ENCODE measurements at regions not wholly inside any gene's neighbourhood (a gene's known extent, or its start where the extent isn't known, plus 50 kb on each side); places are given as distances from the start of the nearest gene placed in this dataset.
"Not testable (repeated sequence)": the region's sequence is repeated elsewhere in the genome, so short reads cannot be mapped to it uniquely, and the experiment has no call there.

GRCh38 chr15:95636107-95636506 is 694.4 kb upstream of the NR2F2 start (continued):
- TF ChIP-seq, protein P1, sequence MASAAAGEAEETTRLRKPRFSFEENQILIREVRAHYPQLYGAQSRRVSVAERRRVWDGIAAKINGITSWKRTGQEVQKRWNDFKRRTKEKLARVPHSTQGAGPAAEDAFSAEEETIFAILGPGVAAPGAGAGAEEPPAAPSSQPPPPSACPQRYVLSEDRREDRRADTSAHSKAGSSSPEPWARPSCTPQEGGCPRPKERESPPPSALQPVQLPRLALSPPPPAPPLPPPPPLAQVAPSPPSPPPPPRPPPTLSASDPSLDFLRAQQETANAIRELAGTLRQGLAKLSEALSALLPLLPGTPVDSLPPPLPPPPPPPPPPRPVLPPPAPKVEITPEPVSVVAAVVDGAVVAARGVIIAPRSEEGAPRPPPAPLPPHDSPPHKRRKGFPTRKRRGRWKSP (CRISPR knock-in tag; IDR thresholded peaks at IDR 0.05): no peak
- TF ChIP-seq ZNF678 (CRISPR knock-in tag; IDR thresholded peaks at IDR 0.05): no peak
- TF ChIP-seq ZNF615 (CRISPR knock-in tag; IDR thresholded peaks at IDR 0.05; ENCODE audit: borderline replicate concordance): no peak
- TF ChIP-seq ZNF232 (CRISPR knock-in tag; IDR thresholded peaks at IDR 0.05; ENCODE audit: borderline replicate concordance): no peak
- TF ChIP-seq, protein P2, sequence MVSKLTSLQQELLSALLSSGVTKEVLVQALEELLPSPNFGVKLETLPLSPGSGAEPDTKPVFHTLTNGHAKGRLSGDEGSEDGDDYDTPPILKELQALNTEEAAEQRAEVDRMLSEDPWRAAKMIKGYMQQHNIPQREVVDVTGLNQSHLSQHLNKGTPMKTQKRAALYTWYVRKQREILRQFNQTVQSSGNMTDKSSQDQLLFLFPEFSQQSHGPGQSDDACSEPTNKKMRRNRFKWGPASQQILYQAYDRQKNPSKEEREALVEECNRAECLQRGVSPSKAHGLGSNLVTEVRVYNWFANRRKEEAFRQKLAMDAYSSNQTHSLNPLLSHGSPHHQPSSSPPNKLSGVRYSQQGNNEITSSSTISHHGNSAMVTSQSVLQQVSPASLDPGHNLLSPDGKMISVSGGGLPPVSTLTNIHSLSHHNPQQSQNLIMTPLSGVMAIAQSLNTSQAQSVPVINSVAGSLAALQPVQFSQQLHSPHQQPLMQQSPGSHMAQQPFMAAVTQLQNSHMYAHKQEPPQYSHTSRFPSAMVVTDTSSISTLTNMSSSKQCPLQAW (CRISPR knock-in tag; IDR thresholded peaks at IDR 0.05): no peak
- TF ChIP-seq NFIB (CRISPR knock-in tag; IDR thresholded peaks at IDR 0.05; ENCODE audit: borderline replicate concordance): no peak
- TF ChIP-seq ZFP82 (CRISPR knock-in tag; IDR thresholded peaks at IDR 0.05; ENCODE audit: borderline replicate concordance): no peak
- no peak for TF ChIP-seq NFE2 (CRISPR knock-in tag; IDR thresholded peaks at IDR 0.05)
- no peak for TF ChIP-seq ZNF629 (CRISPR knock-in tag; conservative IDR thresholded peaks at IDR 0.05)
- TF ChIP-seq SPEN (CRISPR knock-in tag; IDR thresholded peaks at IDR 0.05; ENCODE audit: low read depth): no peak
- TF ChIP-seq MED13 (CRISPR knock-in tag; IDR thresholded peaks at IDR 0.05): no peak
- no peak for TF ChIP-seq PHF5A (CRISPR knock-in tag; IDR thresholded peaks at IDR 0.05; ENCODE audit: low read depth, unreplicated experiment)
- no peak for TF ChIP-seq DNMT3B (CRISPR knock-in tag; conservative IDR thresholded peaks at IDR 0.05)

- intact Hi-C loops (cut with micrococcal nuclease; ENCODE audit: unreplicated experiment); H3K4me1 ChIP-seq (ENCODE audit: insufficient read depth, low read length); H3K27ac ChIP-seq (ENCODE audit: extremely low read length, insufficient read depth, low read length); ATAC-seq; DNase-seq (ENCODE audit: low spot score); H2AFZ ChIP-seq (ENCODE audit: low read length); H3K27me3 ChIP-seq (ENCODE audit: control insufficient read depth in 1 of 2, insufficient read depth in 2 of 2, low read length in 2 of 2); H3K9ac ChIP-seq (ENCODE audit: insufficient read depth, low read depth, low read length); H3K4me2 ChIP-seq (ENCODE audit: low read depth, low read length); CTCF ChIA-PET (ENCODE audit: low intra/inter-chr PET ratio, low total read pairs); POLR2A ChIA-PET; H3K36me3 ChIP-seq (replicated peaks in 1 of 2; ENCODE audit: control insufficient read depth in 1 of 2, insufficient read depth in 2 of 2, low read length in 2 of 2); in situ Hi-C loops (cut with HindIII; ENCODE audit: extremely low pct_ligation_motif_present, low pct_unique_long_range_greater_than_20kb); H3K4me3 ChIP-seq (replicated peaks in 1 of 3; ENCODE audit: insufficient read depth in 1 of 3, low read depth in 2 of 3, low read length in 3 of 3); BruUV-seq (replicated peaks); H3K79me2 ChIP-seq (ENCODE audit: insufficient read depth, low read length); FAIRE-seq; H4K20me1 ChIP-seq (ENCODE audit: insufficient read depth, low read length): not testable (repeated sequence)
- H3K9me3 ChIP-seq (ENCODE audit: low read length): peaks cover 27% of the 10 kb centered on the region
- WGBS (ENCODE audit: low lambda C conversion rate): 42% methylated on average over 3 of the region's 3 CpGs
Observed at GRCh38 chr15:95637234-95637633, 693.3 kb upstream of the NR2F2 start.
